ENCODE measurements at regions not wholly inside any gene's neighbourhood (a gene's known extent, or its start where the extent isn't known, plus 50 kb on each side); places are given as distances from the start of the nearest gene placed in this dataset.
"Not testable (repeated sequence)": the region's sequence is repeated elsewhere in the genome, so short reads cannot be mapped to it uniquely, and the experiment has no call there.

GRCh38 chr2:228519561-228519960 lies 338.1 kb upstream of the SPHKAP start:
- Mint-ChIP-seq H3K4me1 (ENCODE audit: low read depth) (peaks cover 11% of the 10 kb centered on the region), H3K36me3 (ENCODE audit: low read depth) (no peaks in the 10 kb centered on the region), H3K27ac (no peak overlapping the region), H3K27me3 (ENCODE audit: insufficient read depth) (no peaks in the 10 kb centered on the region), H3K4me3 (no peak overlapping the region), H3K9me3 (0 out of 2 replicates have a peak, but pooled peaks cover 8% of the 10 kb centered on the region)
- no peak for DNase-seq
- TF ChIP-seq CTCF (IDR thresholded peaks at IDR 0.05): no peak

DNA sequence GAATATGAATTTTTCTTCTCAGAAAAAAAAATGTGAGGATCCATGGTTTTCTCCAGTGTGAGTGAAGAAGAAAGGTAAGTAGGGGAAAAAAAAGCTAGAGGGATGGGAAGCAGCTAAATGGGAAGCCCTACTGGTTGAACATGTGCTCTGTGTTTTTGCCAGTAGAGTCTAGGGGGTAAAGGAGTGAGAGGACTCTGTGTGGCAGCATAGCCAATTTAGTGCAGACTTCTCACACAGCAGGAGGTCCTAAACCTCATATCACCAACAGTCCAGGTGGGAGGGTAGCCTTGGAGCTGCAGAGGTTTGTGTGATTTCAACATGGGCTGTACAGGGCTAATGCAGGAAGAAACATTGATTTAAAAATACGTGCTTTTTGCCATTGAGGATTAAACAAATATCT lies 334.5 kb upstream of the SPHKAP start:
- no peak for DNase-seq
- no peaks in the 10 kb centered on the region for H3K36me3 Mint-ChIP-seq (ENCODE audit: low read depth)
- no peaks in the 10 kb centered on the region for H3K9me3 Mint-ChIP-seq
- no peaks in the 10 kb centered on the region for H3K27me3 Mint-ChIP-seq (ENCODE audit: insufficient read depth)
- H3K4me3 Mint-ChIP-seq: no peak overlapping the region
- H3K27ac Mint-ChIP-seq: no peak overlapping the region
- no peak for TF ChIP-seq CTCF (IDR thresholded peaks at IDR 0.05)
- H3K4me1 Mint-ChIP-seq (ENCODE audit: low read depth): no peaks in the 10 kb centered on the region

DNA sequence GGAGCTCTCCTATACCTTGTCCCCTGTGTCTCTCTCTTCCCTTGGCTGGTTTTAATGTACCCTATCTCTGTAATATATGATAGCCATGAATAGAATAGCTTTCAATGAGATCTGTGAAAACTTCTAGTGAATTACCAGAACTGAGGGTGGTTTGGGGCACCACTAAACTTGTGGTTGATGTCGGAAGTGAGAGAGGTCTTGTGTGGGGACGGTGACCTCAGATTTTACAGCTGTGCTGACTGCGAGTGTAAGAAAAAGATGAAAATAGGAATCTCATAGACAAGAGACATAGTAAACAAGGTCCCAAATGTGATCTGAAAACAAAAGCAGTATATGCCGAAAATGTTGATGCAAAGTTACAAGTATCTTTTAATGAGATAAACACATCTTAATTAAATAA lies 332.0 kb upstream of the SPHKAP start:
- H3K36me3 Mint-ChIP-seq (ENCODE audit: low read depth); H3K27ac Mint-ChIP-seq: not testable (repeated sequence)

GRCh38 chr2:228509021-228509420 lies 327.5 kb upstream of the SPHKAP start:
- TF ChIP-seq CTCF (IDR thresholded peaks at IDR 0.05): no peak
- DNase-seq: no peak
- Mint-ChIP-seq H3K4me1 (ENCODE audit: low read depth) (no peaks in the 10 kb centered on the region), H3K9me3 (no peaks in the 10 kb centered on the region), H3K4me3 (no peak overlapping the region), H3K27ac (no peak overlapping the region), H3K36me3 (ENCODE audit: low read depth) (no peaks in the 10 kb centered on the region), H3K27me3 (ENCODE audit: insufficient read depth) (no peaks in the 10 kb centered on the region; the same call in 1 of the 2 replicates)

More for the DNA sequence above, 332.0 kb upstream of the SPHKAP start:
- not testable (repeated sequence) for H3K27me3 Mint-ChIP-seq (ENCODE audit: insufficient read depth); H3K9me3 Mint-ChIP-seq; H3K4me3 Mint-ChIP-seq; H3K4me1 Mint-ChIP-seq (ENCODE audit: low read depth); DNase-seq

DNA sequence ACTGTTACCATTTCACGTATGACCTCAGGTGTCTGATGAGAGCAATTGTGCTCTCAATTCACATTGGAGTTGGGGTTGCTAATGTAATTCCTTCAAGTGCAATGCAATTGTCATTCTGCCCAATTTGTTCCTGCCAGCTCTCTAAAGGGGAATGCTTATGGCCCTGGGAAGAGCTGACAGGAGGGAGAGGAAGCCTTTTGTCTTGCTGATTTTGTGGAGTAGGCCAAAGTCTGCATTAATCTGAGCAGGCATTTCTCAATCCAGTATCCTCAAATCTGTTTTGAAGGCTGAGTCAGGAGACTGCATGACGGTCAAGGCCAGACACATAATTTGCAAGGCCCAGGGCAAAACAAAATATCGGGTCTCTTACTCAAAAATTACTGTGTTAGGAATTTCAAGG lies 326.4 kb upstream of the SPHKAP start:
- no peak for TF ChIP-seq CTCF (IDR thresholded peaks at IDR 0.05)
- Mint-ChIP-seq H3K9me3 (no peaks in the 10 kb centered on the region), H3K4me3 (no peak overlapping the region), H3K27ac (no peak overlapping the region), H3K4me1 (ENCODE audit: low read depth) (no peaks in the 10 kb centered on the region), H3K36me3 (ENCODE audit: low read depth) (no peaks in the 10 kb centered on the region), H3K27me3 (ENCODE audit: insufficient read depth) (no peaks in the 10 kb centered on the region; the same call in 1 of the 2 replicates)
- DNase-seq: no peak

- no peak for TF ChIP-seq CTCF (IDR thresholded peaks at IDR 0.05)
- Mint-ChIP-seq H3K9me3 (no peaks in the 10 kb centered on the region), H3K27ac (no peak overlapping the region), H3K4me1 (ENCODE audit: low read depth) (no peaks in the 10 kb centered on the region), H3K36me3 (ENCODE audit: low read depth) (no peaks in the 10 kb centered on the region), H3K4me3 (no peak overlapping the region), H3K27me3 (ENCODE audit: insufficient read depth) (no peaks in the 10 kb centered on the region; the same call in 1 of the 2 replicates)
- no peak for DNase-seq
These were observed 325.8 kb upstream of the SPHKAP start for GRCh38 chr2:228507231-228507824.
